Activated T-cell treated with anti-CD3 and anti-CD28 coated beads, Interleukin-2, amount 50 U/mL, for 24 hours (primary cell): ENCODE measurements at regions not wholly inside any gene's neighbourhood (a gene's known extent, or its start where the extent isn't known, plus 50 kb on each side); places are given as distances from the start of the nearest gene placed in this dataset.
"Not testable (repeated sequence)": the region's sequence is repeated elsewhere in the genome, so short reads cannot be mapped to it uniquely, and the experiment has no call there.

Experiments
- DNase-seq: peaks from one replicate; pipeline ENCODE4 v3.0.0-alpha.2; 2020
- H3K27ac Mint-ChIP-seq: 2 replicates; pipeline ENCODE4 v1.8.0; 2020; ENCODE audit warnings: mild to moderate bottlenecking, mixed read lengths
- H3K27me3 Mint-ChIP-seq: 2 replicates; pipeline ENCODE4 v1.8.0; 2020; ENCODE audit warnings: mixed read lengths
- H3K36me3 Mint-ChIP-seq: 2 replicates; pipeline ENCODE4 v1.8.0; 2020; ENCODE audit warnings: low read depth, mixed read lengths
- H3K4me1 Mint-ChIP-seq: 2 replicates; pipeline ENCODE4 v1.8.0; 2020; ENCODE audit warnings: low read depth, mixed read lengths
- H3K4me3 Mint-ChIP-seq: 2 replicates; pipeline ENCODE4 v1.8.0; 2020; ENCODE audit warnings: mild to moderate bottlenecking, moderate library complexity, mixed read lengths
- H3K9me3 Mint-ChIP-seq: 2 replicates; pipeline ENCODE4 v1.8.0; 2020; ENCODE audit warnings: mixed read lengths

- Mint-ChIP-seq H3K36me3 (no peaks in the 10 kb centered on the region), H3K4me3 (no peak overlapping the region), H3K4me1 (no peaks in the 10 kb centered on the region), H3K9me3 (no peaks in the 10 kb centered on the region), H3K27me3 (no peaks in the 10 kb centered on the region), H3K27ac (no peak overlapping the region)
- no peak for DNase-seq
These were observed 1024.9 kb downstream of the REEP3 start for GRCh38 chr10:64546073-64546472.

- DNase-seq: no peak
- no peaks in the 10 kb centered on the region for H3K36me3 Mint-ChIP-seq
- no peaks in the 10 kb centered on the region for H3K4me1 Mint-ChIP-seq
- H3K27me3 Mint-ChIP-seq: no peaks in the 10 kb centered on the region
- H3K27ac Mint-ChIP-seq: no peak overlapping the region
- no peak overlapping the region for H3K4me3 Mint-ChIP-seq
- H3K9me3 Mint-ChIP-seq: no peaks in the 10 kb centered on the region
These were observed 1026.0 kb downstream of the REEP3 start for GRCh38 chr10:64547168-64547567.

GRCh38 chr10:64555666-64556065 is 1034.5 kb downstream of the REEP3 start:
- Mint-ChIP-seq H3K9me3 (no peaks in the 10 kb centered on the region), H3K4me1 (no peaks in the 10 kb centered on the region)
- DNase-seq: no peak

GRCh38 chr10:64558094-64558835 is 1037.1 kb downstream of the REEP3 start:
- Mint-ChIP-seq H3K27me3 (no peaks in the 10 kb centered on the region), H3K27ac (no peak overlapping the region)

More at GRCh38 chr10:64555666-64556065, 1034.5 kb downstream of the REEP3 start:
- no peak overlapping the region for H3K27ac Mint-ChIP-seq
- no peak overlapping the region for H3K4me3 Mint-ChIP-seq
- H3K27me3 Mint-ChIP-seq: no peaks in the 10 kb centered on the region
- H3K36me3 Mint-ChIP-seq: no peaks in the 10 kb centered on the region

DNA sequence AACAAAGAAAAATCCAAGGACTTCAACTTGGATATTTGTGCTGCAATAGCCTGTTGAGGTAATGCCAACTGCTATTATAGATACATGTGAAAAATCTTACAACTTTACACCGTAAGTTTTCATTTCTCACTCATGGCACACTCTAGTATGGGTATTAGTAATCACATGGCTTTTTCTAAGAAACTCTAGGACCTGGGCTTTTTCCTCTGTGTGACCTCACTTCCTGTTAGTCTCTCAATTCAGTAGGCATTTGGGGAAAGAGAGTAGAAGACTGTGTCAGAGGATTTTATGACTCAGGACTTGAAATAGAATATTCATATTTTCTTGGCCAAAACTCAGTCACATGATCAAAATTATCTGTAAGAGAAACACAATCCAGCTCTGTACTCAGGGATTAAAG is 1049.9 kb downstream of the REEP3 start:
- no peak overlapping the region for H3K27ac Mint-ChIP-seq
- no peak overlapping the region for H3K4me3 Mint-ChIP-seq
- H3K9me3 Mint-ChIP-seq: peaks cover 10% of the 10 kb centered on the region
- H3K27me3 Mint-ChIP-seq: no peaks in the 10 kb centered on the region
- no peak for DNase-seq
- H3K4me1 Mint-ChIP-seq: no peaks in the 10 kb centered on the region
- H3K36me3 Mint-ChIP-seq: no peaks in the 10 kb centered on the region

More at GRCh38 chr10:64558094-64558835, 1037.1 kb downstream of the REEP3 start:
- Mint-ChIP-seq H3K9me3 (peaks cover 3% of the 10 kb centered on the region), H3K36me3 (no peaks in the 10 kb centered on the region), H3K4me3 (no peak overlapping the region), H3K4me1 (no peaks in the 10 kb centered on the region)
- no peak for DNase-seq

DNA sequence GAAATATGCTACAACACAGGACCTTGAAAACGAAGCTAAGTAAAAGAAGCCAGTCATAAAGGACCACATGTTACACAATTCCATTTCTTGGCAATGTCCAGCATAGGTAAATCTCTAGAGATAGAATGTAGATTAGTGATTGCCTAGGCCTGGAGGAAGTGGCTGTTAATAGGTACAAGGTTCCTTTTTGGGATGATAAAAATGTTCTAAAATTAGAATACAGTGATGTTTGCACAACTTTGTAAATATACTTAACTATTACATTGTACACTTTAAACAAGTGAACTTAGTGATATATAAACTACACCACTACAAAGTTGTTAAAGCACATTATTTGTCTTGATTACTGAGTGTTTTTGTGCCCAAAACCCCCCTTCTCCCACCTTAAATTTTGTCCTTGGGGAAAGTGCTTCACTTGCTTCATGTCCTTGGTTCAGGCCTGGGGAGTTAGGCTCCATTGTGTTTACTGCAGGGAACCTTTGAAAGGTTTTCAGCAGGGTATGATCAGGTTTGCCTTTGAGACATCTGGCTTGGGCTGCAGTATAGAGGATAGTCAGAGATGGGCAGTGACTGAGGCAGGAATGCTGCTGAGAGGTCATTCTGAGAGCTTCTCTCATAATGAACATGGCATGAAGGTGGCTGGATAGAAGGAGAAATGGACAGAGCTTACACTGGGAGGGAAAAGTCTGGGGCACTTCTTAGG is 1052.6 kb downstream of the REEP3 start:
- H3K27ac Mint-ChIP-seq: no peak overlapping the region
- H3K27me3 Mint-ChIP-seq: no peaks in the 10 kb centered on the region
- H3K4me3 Mint-ChIP-seq: no peak overlapping the region
- no peaks in the 10 kb centered on the region for H3K4me1 Mint-ChIP-seq
- no peaks in the 10 kb centered on the region for H3K36me3 Mint-ChIP-seq
- no peak for DNase-seq
- H3K9me3 Mint-ChIP-seq: peaks cover 10% of the 10 kb centered on the region

GRCh38 chr10:64574371-64574770 is 1053.2 kb downstream of the REEP3 start:
- Mint-ChIP-seq H3K27me3 (no peaks in the 10 kb centered on the region), H3K9me3 (peaks cover 10% of the 10 kb centered on the region), H3K4me3 (no peak overlapping the region), H3K27ac (no peak overlapping the region), H3K4me1 (no peaks in the 10 kb centered on the region), H3K36me3 (no peaks in the 10 kb centered on the region)
- DNase-seq: no peak

- Mint-ChIP-seq H3K27me3 (no peaks in the 10 kb centered on the region), H3K36me3 (no peaks in the 10 kb centered on the region), H3K4me3 (no peak overlapping the region), H3K9me3 (peaks cover 2% of the 10 kb centered on the region), H3K4me1 (no peaks in the 10 kb centered on the region), H3K27ac (no peak overlapping the region)
- no peak for DNase-seq
These were observed 1055.3 kb downstream of the REEP3 start for GRCh38 chr10:64576497-64576896.

DNA sequence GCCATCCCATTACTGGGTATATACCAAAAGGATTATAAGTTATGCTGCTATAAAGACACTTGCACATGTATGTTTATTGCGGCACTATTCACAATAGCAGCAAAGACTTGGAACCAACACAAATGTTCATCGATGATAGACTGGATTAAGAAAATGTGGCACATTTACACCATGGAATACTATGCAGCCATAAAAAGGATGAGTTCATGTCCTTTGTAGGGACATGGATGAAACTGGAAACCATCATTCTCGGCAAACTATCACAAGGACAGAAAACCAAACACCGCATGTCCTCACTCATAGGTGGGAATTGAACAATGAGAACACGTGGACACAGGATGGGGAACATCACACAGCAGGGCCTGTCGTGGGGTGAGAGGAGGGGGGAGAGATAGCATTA is 1057.6 kb downstream of the REEP3 start:
- not testable (repeated sequence) for H3K27me3 Mint-ChIP-seq, H3K4me3 Mint-ChIP-seq, DNase-seq, H3K36me3 Mint-ChIP-seq, H3K27ac Mint-ChIP-seq, H3K4me1 Mint-ChIP-seq
- peaks cover 14% of the 10 kb centered on the region for H3K9me3 Mint-ChIP-seq

DNA sequence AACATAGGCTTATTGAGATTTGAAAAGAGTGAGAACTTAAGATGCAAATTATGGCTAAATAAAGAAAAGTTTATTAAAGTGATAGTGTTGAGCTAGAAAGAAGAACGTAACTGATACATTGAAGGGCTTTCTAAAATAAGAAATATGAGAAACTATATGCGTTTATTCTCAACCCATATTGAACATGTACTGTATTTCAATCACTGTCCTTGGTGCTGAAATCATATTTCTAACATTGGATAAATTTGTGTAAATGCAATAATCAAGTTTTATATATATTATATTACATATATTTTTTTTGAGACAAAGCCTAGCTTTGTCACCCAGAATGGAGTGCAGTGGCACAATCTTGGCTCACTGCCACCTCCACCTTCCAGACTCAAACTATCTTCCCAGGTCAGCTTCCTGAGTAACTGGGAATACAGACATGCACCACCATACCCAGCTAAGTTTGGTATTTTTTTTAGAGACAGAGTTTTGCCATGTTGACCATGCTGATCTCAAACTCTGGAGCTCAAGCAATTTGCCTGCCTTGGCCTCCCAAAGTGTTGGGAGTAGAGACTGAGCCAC is 1065.8 kb downstream of the REEP3 start:
- Mint-ChIP-seq H3K27ac (no peak overlapping the region), H3K36me3 (no peaks in the 10 kb centered on the region), H3K4me3 (no peak overlapping the region), H3K4me1 (no peaks in the 10 kb centered on the region), H3K9me3 (peaks cover 26% of the 10 kb centered on the region), H3K27me3 (no peaks in the 10 kb centered on the region)
- DNase-seq: no peak

GRCh38 chr10:64594072-64594471 is 1072.9 kb downstream of the REEP3 start:
- Mint-ChIP-seq H3K4me1 (no peaks in the 10 kb centered on the region), H3K27ac (no peak overlapping the region), H3K36me3 (no peaks in the 10 kb centered on the region), H3K4me3 (no peak overlapping the region), H3K9me3 (no peaks in the 10 kb centered on the region), H3K27me3 (no peaks in the 10 kb centered on the region)
- no peak for DNase-seq

- H3K27me3 Mint-ChIP-seq: no peaks in the 10 kb centered on the region
- H3K4me3 Mint-ChIP-seq: no peak overlapping the region
- H3K4me1 Mint-ChIP-seq: no peaks in the 10 kb centered on the region
- H3K9me3 Mint-ChIP-seq: peaks cover 1% of the 10 kb centered on the region
- H3K36me3 Mint-ChIP-seq: no peaks in the 10 kb centered on the region
- no peak overlapping the region for H3K27ac Mint-ChIP-seq
- DNase-seq: no peak
These were observed 1077.4 kb downstream of the REEP3 start for GRCh38 chr10:64598600-64598999.

DNA sequence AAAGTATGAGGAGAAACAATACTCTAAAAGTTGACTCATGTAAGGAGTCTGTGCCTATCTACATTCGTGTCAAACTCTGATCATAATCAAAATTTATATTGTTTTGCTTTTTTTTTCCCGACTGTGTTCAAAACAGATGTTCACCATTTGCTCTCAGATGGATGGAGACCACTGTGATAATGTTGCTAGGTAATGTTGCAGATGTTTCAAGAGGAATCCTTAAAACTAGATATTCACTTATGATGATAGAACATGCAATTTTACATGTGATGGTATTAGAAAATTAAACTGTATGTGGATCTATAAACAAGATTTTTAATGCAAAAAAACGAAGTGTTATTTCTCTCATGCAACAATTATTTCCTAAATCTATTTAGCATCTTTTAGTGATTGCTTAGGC is 1080.1 kb downstream of the REEP3 start:
- Mint-ChIP-seq H3K9me3 (peaks cover 5% of the 10 kb centered on the region), H3K27me3 (no peaks in the 10 kb centered on the region), H3K4me3 (no peak overlapping the region), H3K4me1 (no peaks in the 10 kb centered on the region), H3K27ac (no peak overlapping the region), H3K36me3 (no peaks in the 10 kb centered on the region)
- no peak for DNase-seq

GRCh38 chr10:64617085-64617484 is 1095.9 kb downstream of the REEP3 start:
- Mint-ChIP-seq H3K4me3 (no peak overlapping the region), H3K9me3 (no peaks in the 10 kb centered on the region)
- no peak for DNase-seq

GRCh38 chr10:64619102-64619501 is 1097.9 kb downstream of the REEP3 start:
- H3K4me3 Mint-ChIP-seq: no peak overlapping the region

More at GRCh38 chr10:64617085-64617484, 1095.9 kb downstream of the REEP3 start:
- no peaks in the 10 kb centered on the region for H3K36me3 Mint-ChIP-seq
- H3K27me3 Mint-ChIP-seq: no peaks in the 10 kb centered on the region
- no peak overlapping the region for H3K27ac Mint-ChIP-seq
- H3K4me1 Mint-ChIP-seq: no peaks in the 10 kb centered on the region

More at GRCh38 chr10:64619102-64619501, 1097.9 kb downstream of the REEP3 start:
- no peaks in the 10 kb centered on the region for H3K4me1 Mint-ChIP-seq
- no peaks in the 10 kb centered on the region for H3K27me3 Mint-ChIP-seq
- no peaks in the 10 kb centered on the region for H3K36me3 Mint-ChIP-seq
- DNase-seq: no peak
- no peaks in the 10 kb centered on the region for H3K9me3 Mint-ChIP-seq
- no peak overlapping the region for H3K27ac Mint-ChIP-seq
